Rectal smooth muscle tissue (tissue), 1 donor: ENCODE measurements at regions not wholly inside any gene's neighbourhood (a gene's known extent, or its start where the extent isn't known, plus 50 kb on each side); places are given as distances from the start of the nearest gene placed in this dataset.

Source experiments
- H3K27ac ChIP-seq: one replicate; pipeline ENCODE4 v1.7.0; 2013; ENCODE audit warnings: low read depth, low read length, inconsistent platforms
- H3K27me3 ChIP-seq: one replicate; pipeline ENCODE4 v1.7.0; 2013; ENCODE audit warnings: low read length; ENCODE audit not compliant: control insufficient read depth, insufficient read depth
- H3K36me3 ChIP-seq: one replicate; pipeline ENCODE4 v1.7.0; 2013; ENCODE audit warnings: low read length; ENCODE audit not compliant: control insufficient read depth, insufficient read depth
- H3K4me1 ChIP-seq: one replicate; pipeline ENCODE4 v1.7.0; 2013; ENCODE audit warnings: low read length; ENCODE audit not compliant: control insufficient read depth, insufficient read depth
- H3K4me3 ChIP-seq: one replicate; pipeline ENCODE4 v1.7.0; 2013; ENCODE audit warnings: low read length
- H3K9ac ChIP-seq: one replicate; pipeline ENCODE4 v1.7.0; 2013; ENCODE audit warnings: low read length

DNA sequence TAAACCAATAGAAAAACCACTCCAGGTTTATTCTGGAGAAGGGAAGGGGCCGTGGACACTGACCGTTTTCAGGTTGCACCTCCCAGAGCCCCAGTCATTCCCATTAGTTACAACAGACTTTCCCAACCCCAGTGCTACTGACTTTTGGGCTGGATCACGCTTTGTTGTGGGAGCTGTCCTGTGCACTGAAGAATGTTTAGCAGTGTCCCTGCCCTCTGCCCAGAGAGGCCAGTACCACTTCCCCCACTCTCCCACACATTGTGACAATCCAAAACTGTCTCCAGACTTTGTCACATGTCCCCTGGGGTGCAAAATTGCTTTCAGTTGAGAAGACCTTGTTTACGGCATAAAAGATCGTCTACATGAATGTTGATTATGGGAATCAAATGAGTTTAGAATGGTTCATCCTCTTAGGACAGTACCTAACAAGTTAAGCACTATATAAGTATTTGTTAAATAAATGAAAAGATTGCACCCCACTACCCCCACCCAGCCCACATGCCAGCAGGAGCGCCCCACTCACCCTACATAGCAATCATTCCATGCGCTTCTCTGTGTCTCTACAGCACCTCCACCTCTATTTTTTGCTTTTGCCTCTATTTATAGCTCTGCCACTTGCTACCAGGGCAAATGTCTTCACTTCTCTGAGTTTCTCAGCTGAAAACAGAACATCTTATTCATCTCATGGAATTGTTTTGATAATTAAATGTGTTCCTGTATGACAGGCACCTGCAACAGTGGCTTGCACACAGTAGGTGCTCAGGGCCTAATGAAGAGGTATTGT is 104.9 kb downstream of the AXIN2 start:
- Histone ChIP-seq H3K9ac (no peak overlapping the region), H3K27me3 (no peaks in the 10 kb centered on the region), H3K4me3 (no peak overlapping the region), H3K27ac (no peak overlapping the region), H3K36me3 (no peaks in the 10 kb centered on the region), H3K4me1 (no peaks in the 10 kb centered on the region)

DNA sequence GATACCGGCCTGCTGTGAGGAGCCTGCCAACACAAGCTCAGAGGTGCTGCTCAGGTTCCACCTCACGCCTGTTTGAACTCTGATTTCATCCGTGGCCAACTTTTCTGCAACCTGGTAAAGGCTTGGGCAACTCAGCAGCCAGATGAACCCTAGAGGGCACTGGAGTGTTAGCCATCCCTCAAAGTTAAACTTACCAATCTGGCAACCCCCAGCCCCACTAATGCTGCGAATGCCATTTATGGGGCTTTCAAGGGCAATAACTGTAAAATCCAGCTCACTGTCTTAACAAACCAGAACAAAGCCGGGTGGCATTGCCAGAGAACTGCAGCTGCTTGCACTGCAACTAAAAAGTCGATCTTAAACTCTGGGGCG is 105.5 kb downstream of the AXIN2 start:
- Histone ChIP-seq H3K36me3 (no peaks in the 10 kb centered on the region), H3K4me1 (no peaks in the 10 kb centered on the region), H3K9ac (no peak overlapping the region), H3K4me3 (no peak overlapping the region), H3K27me3 (no peaks in the 10 kb centered on the region), H3K27ac (no peak overlapping the region)

DNA sequence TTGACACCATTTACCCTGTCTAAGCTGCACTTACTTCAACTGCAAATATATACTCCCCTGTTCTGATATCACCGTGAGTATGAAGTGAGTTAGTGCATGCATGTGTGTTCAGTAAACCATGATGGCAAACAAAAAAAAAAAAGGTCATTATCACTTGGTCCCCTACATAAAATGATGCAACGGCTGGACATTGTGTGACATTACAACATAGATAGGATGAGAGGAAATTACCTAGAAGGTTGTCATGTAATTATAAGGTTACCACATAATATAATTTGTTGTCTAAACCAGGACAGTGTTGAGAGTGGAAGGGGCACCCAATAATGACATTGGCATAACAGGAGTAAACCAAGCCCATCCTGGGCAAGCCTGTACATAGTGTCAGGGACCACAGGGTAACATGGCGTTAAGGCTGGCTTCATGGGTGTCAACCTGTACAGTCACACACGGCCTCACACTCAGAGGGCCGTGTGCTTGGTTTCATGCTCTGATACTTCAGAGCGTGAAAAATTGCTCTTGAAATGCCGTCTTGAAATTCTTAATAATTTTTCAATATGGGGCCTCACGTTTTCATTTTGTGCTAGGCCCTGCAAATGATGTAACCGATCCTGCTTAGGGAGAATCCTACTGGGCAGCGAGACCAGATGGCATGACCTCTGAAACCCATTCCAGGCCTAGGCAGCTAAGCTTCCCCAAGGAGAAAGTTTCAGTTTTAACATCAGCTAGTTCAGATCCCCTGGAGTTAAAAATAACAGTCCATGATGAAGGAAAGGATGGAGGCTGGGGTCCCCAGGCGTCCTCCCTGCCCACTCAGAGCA is 106.1 kb downstream of the AXIN2 start:
- Histone ChIP-seq H3K27me3 (no peaks in the 10 kb centered on the region), H3K9ac (no peak overlapping the region), H3K4me3 (no peak overlapping the region), H3K36me3 (no peaks in the 10 kb centered on the region), H3K27ac (no peak overlapping the region), H3K4me1 (no peaks in the 10 kb centered on the region)

DNA sequence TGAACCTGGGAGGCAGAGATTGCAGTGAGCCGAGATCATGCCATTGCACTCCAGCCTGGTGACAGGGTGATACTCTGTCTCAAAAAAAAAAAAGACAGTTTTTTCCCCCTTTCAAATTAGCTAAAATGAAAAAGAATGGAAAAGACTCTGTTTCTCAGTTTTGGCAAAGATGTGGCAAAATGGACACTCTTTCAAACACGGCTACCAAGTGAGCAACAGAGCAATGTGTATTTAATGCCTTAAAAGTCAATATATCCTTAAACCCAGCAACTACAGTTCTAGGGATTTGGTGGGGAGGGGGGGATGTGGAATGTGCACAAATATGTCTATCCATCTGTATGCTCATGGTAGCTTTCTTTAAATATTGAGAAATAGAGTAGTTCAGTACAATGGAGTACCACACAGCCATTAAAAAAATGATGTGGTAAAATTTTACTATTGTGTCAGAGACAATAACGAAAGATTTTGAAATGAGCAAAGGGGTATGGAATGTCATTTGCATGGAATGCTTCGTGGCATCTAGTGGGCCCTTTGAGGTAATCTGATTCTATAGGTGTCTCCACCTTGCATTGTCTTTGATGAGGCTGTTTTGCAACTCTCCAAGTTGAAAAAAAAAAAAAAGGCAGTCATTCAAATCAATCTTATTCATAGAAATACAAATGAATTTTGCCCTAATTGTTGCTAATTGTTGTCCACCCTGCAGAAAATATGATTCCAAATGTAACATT is 108.1 kb downstream of the AXIN2 start:
- H3K9ac ChIP-seq, result no peak overlapping the region
- no peaks in the 10 kb centered on the region for H3K4me1 ChIP-seq
- no peaks in the 10 kb centered on the region for H3K36me3 ChIP-seq
- no peaks in the 10 kb centered on the region for H3K27me3 ChIP-seq
- H3K27ac ChIP-seq, result no peak overlapping the region
- H3K4me3 ChIP-seq, result no peak overlapping the region

DNA sequence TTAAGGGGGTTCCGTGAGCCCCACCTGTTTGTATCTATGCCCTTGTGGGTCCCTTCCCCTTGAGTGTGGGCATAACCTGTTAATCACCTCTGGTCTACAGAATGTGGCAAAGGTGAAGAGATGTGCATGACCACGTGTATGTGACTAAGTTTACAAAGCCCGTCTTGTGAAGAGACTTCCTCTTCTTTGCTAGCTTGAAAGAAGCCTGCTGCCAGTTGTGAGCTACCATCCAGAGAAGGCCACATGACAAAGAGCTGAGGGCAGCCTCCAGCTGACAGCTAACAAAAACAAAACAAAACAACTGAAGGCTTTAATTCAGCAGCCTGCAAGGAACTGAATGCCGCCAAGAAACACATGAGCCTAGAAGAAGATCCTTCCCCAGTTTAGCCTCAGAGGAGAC is 112.0 kb downstream of the AXIN2 start:
- H3K27me3 ChIP-seq, result no peaks in the 10 kb centered on the region
- no peaks in the 10 kb centered on the region for H3K36me3 ChIP-seq
- H3K9ac ChIP-seq, result no peak overlapping the region
- no peaks in the 10 kb centered on the region for H3K4me1 ChIP-seq
- no peak overlapping the region for H3K27ac ChIP-seq
- H3K4me3 ChIP-seq, result no peak overlapping the region

DNA sequence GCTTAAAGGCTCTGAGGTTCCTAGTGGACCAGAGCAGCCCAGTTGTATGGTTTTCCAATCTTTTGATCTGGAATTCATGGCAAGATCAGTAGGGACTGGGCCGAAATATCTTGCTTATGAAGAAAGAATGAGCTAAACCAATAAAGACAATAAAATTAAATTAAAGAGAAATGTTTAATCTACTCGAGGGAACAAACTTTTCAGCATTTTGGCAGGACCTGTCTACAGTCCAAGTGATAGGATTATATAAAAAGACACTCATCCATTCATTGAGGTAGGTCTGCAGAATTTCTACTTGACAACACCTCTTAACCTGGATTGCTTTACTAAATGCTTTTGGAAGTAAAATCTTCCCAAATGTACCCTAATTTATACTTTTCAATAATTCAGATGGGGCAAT is 113.6 kb downstream of the AXIN2 start:
- Histone ChIP-seq H3K27ac (no peak overlapping the region), H3K27me3 (no peaks in the 10 kb centered on the region), H3K4me3 (no peak overlapping the region), H3K36me3 (no peaks in the 10 kb centered on the region), H3K9ac (no peak overlapping the region), H3K4me1 (no peaks in the 10 kb centered on the region)

DNA sequence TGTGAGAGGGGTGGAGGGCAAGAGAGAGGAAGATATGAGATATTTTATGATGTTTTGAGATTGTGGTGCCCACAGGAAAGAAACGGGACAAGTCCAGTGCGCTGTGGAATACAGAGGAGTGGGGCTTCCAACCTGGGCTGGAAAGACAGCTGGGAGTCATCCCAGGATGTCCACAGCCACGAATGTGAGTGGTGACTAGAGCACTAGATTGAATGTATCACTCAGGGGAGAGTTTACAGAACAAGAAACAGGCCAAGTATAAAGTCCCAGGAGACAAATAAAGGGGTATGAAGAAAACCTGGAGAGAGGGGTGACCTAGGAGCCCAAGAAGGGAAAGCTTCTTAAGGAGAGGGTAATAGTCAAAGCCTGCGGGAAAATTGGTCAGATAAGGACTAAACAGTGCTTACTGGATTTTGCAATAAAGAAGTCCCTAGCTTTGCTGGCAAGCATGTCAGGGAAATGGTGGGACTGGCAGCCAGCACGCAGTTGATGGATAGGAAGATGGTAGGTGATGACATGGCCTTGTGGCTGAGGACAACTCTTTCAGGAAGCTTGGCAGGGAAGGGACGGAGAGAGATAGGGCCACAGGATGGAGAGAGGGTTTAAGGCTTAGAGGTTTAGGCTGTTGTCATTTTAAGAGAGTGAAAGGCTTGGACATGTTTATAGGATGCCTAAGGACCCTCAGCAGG is 114.5 kb downstream of the AXIN2 start:
- no peak overlapping the region for H3K9ac ChIP-seq
- H3K27me3 ChIP-seq, result no peaks in the 10 kb centered on the region
- no peaks in the 10 kb centered on the region for H3K4me1 ChIP-seq
- no peak overlapping the region for H3K4me3 ChIP-seq
- no peaks in the 10 kb centered on the region for H3K36me3 ChIP-seq
- H3K27ac ChIP-seq, result no peak overlapping the region

DNA sequence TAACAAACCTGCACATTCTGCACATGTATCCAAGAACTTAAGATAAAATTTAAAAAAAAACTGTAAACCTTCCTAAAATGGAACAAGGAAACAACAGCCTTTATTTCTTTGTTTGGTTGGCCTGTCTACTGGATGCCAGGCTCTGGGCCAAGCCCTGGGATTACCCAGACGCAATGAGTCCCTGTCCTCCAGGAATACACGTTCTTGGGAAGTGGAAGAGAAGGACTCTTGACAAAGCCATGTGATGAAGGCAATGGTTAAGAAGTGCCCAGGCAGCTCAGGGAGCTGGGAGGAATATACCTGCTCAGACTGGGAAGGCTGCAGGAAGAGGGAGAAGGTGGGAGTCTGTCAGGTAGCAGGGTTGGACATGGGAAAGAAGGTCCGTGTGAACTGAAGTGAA is 115.4 kb downstream of the AXIN2 start:
- Histone ChIP-seq H3K27ac (no peak overlapping the region), H3K27me3 (no peaks in the 10 kb centered on the region), H3K4me1 (no peaks in the 10 kb centered on the region), H3K4me3 (no peak overlapping the region), H3K9ac (no peak overlapping the region), H3K36me3 (no peaks in the 10 kb centered on the region)

DNA sequence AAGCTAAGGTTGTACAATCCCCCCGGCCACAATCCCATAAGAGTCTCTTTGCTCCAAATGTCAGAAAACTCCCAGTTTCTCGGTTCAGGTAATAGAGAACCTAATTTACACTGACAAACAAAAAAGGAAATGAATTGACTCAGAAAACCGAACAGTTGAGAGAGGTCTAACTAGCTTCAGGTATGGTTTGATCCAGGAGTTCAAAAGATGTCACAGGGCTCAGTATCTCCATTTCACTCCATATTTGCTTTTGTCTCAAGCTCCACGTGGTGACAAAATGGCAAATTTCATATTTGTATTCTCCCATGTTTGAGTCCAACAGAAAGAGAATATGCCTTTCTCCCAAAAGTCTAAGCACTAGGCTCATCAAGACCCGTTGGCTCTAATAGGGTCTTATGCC is 117.4 kb downstream of the AXIN2 start:
- Histone ChIP-seq H3K27me3 (no peaks in the 10 kb centered on the region), H3K4me1 (no peaks in the 10 kb centered on the region)

DNA sequence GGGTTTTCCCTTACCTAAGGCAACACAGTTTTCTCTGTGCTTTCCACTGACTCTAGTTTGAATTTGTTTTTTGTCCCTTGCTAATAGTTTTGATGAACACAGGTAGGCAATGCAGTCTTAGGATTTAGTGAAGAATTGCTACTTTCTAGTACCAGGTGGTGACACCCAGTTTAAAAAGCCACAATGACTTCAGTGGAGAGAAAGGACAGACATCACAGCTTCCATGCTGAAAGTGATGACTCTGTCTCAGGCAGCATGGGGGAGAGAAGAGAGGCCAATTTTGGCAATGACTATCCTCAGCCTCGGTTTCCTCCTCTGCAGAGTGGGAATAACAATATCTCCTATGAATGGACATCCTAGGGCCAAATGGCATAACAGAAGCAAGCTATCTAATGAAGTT is 118.8 kb downstream of the AXIN2 start:
- Histone ChIP-seq H3K4me1 (no peaks in the 10 kb centered on the region), H3K36me3 (no peaks in the 10 kb centered on the region), H3K27me3 (peaks cover 4% of the 10 kb centered on the region), H3K4me3 (no peak overlapping the region), H3K27ac (no peak overlapping the region), H3K9ac (no peak overlapping the region)

More for the DNA sequence above, 117.4 kb downstream of the AXIN2 start:
- no peaks in the 10 kb centered on the region for H3K36me3 ChIP-seq
- no peak overlapping the region for H3K4me3 ChIP-seq
- H3K9ac ChIP-seq, result no peak overlapping the region
- no peak overlapping the region for H3K27ac ChIP-seq

DNA sequence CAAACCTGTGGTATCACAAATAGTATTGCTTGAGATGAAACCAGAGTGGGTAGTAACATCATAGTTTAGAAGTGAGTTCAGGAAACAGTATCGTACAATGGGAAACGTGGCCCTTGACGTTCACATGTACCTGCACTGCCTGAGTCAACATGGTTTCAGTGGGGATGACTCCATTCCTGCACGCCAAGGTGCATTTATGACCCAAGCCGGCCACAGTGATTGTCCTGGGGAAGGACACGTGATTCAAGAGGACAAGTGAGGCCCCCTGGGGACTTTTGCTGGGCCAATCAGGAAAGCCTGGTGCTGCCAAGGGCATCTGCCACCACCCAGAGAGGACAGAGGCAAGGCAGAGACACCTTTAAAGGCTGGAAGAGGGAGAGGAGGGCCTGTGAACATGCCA is 119.2 kb downstream of the AXIN2 start:
- H3K4me3 ChIP-seq, result no peak overlapping the region
- no peak overlapping the region for H3K9ac ChIP-seq
- no peaks in the 10 kb centered on the region for H3K4me1 ChIP-seq
- H3K27me3 ChIP-seq, result peaks cover 4% of the 10 kb centered on the region
- H3K36me3 ChIP-seq, result no peaks in the 10 kb centered on the region
- no peak overlapping the region for H3K27ac ChIP-seq

DNA sequence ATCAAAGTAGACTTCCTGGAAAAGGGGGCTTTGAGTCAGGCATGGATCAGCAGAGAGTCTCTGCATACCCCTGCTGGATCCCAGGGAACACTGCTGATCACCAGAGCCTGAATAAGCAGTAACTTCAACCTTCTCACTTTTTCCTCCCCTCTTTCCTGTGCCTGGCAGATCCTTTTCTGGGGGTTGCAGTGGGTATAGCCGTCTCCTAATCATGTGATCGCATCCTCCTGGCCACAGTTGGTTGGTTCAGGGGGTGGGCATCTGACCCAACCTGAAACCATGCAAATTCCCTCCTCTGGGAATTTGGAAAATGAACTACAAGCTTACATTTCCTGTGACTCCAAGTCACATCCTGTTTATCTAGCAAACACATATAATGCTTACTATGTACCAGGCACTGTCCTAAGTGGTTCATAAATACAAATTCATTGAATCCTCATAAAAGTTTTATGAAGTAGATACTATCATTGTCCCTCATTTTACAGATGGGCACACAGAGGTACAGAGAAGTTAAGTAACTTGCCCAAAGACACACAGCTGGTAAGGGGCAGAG is 120.3 kb downstream of the AXIN2 start:
- H3K27ac ChIP-seq, result no peak overlapping the region
- peaks cover 4% of the 10 kb centered on the region for H3K27me3 ChIP-seq
- H3K4me1 ChIP-seq, result no peaks in the 10 kb centered on the region
- no peak overlapping the region for H3K4me3 ChIP-seq
- H3K9ac ChIP-seq, result no peak overlapping the region
- no peaks in the 10 kb centered on the region for H3K36me3 ChIP-seq
